Effector CD4-positive, alpha-beta T cell (primary cell): ENCODE measurements at regions not wholly inside any gene's neighbourhood (a gene's known extent, or its start where the extent isn't known, plus 50 kb on each side); places are given as distances from the start of the nearest gene placed in this dataset.
"Not testable (repeated sequence)": the region's sequence is repeated elsewhere in the genome, so short reads cannot be mapped to it uniquely, and the experiment has no call there.

Experiments
- DNase-seq: peaks from one replicate; pipeline ENCODE4 v3.0.0-alpha.2; 2020

DNA sequence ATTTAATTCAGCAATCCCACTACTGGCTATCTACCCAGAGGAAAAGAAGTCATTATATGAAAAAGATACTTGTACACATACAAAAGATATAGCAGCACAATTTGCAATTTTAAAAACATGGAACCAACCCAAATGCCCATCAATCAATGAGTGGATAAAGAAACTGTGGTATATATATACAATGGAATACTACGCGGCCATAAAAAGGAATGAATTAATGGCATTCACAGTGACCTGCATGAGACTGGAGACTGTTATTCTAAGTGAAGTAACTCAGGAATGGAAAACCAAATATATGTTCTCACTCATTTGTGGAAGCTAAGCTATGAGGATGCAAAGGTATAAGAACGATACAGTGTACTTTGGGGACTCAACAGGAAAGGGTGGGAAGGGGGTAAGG is 102.8 kb upstream of the KCNMA1 start:
- DNase-seq = not testable (repeated sequence)

DNA sequence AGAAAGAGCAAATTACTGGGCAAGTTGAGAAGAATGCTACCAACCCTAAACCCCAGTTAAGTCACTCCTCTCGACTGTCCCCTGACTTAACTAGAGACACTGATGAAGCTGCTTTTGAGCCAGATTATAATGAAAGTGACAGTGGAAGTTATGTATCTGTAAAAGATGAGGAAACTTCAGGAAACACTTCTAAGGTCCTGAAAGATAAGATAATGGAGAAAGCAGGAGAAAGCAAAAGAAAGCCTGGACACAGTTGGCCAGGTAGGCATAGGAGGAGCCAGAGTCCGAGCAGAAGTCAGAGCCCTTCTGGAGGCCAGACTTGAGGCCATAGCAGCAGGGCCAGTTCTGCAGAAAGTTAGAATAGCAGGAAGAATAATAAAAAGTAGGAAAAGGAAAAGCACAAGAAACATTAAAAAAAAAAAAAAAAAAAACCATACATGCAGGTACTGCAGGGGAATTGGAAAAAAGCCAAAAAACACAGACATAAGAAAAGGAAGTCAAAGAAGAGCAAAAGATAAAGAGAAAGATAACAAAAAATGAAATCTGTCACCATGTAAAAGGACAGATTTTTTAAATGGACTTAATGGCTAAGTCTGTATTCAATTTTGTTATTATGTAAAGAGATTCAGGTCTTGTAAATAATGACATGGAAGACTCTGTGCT is 101.0 kb upstream of the KCNMA1 start:
- DNase-seq = no peak

DNA sequence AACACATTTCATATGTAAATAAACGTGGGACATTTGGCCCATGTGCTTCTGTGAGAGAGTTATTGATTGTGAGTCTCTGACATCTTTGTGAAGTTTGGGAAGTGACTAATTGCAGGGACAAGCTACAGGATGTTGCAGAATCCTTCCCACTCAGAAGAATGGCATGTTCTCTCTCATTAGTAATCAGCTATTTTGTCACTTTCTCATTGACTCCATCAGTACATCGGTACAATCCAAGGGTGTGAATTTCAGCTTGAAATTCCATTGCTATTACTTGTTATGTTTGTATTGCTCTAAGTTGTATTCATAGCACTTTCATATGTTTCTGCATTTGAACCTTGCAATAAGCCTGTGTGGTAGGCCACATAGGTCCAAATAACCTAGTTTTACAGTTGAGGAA is 100.0 kb upstream of the KCNMA1 start:
- no peak for DNase-seq

DNA sequence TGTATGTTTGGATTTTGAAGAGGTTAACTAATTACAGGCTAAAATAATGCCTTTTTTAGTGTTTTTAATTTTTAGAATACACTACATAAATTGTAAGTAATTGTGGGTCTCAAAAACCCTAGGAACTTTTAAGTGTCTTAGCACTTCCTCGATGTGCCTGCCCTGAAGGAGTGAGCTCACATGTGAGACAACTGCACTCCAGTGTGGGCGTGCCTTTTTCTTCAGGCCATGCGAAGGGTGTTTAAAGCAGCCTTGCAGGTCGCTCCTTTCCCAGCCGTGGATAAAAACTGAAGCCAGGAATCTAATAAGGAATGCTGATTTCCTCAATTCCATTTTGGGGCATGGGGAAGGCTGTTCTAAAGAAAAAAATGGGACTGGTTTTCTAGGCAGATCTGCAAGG is 97.5 kb upstream of the KCNMA1 start:
- DNase-seq = not testable (repeated sequence)

DNA sequence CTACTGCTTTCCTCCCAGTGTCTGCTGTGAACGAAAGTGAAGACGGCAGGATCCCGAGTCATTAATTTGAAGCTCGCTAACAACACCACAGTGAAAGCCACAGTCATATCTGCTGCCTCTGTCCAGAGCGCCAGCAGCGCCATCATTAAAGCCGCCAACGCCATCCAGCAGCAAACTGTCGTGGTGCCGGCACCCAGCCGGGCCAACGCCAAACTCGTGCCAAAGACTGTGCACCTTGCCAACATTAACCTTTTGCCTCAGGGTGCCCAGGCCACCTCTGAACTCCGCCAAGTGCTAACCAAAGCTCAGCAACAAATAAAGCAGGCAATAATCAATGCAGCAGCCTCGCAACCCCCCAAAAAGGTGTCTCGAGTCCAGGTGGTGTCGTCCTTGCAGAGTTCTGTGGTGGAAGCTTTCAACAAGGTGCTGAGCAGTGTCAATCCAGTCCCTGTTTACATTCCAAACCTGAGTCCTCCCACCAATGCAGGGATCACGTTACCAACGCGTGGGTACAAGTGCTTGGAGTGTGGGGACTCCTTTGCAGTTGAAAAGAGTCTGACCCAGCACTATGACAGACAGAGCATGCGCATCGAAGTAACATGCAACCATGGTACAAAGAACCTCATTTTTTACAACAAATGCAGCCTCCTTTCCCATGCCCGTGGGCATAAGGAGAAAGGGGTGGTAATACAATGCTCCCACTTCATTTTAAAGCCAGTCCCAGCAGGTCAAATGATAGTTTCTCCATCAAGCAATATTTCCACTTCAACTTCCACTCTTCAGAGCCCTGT is 94.8 kb upstream of the KCNMA1 start:
- no peak for DNase-seq

DNA sequence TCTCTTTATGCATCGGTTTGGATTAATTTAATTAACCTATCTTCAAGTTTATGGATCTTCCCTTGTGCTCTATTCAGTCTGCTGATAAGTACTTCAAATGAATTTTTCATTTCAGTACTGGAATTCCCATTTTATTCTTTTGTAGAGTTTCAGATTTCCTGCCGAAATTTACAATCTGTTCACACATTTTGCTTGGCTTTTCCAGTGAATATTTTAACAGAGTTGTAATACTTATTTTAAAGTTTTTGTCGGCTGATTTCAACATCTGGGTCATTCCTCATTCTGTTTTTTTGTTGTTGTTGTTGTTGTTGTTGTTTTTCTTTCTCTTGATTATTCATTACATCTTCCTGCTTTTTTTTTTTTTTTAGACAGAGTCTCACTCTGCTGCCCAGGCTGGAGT is 89.9 kb upstream of the KCNMA1 start:
- DNase-seq = no peak

DNA sequence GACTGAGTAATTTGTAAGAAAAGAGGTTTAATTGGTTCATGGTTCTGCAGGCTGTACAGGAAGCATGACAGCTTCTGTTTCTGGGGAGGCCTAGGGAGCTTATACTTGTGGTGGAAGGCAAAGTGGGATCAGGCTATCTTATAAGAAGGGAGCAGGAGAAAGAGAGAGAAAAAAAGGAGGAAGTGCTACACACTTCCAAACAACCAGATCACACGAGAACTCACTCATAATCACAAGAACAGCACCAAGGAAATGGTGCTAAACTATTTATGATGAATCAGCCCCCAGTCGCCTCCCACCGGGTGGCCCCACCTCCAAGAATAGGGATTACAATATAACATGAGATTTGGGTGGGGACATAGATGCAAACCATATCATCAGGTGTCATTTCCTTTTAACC is 89.1 kb upstream of the KCNMA1 start:
- no peak for DNase-seq

DNA sequence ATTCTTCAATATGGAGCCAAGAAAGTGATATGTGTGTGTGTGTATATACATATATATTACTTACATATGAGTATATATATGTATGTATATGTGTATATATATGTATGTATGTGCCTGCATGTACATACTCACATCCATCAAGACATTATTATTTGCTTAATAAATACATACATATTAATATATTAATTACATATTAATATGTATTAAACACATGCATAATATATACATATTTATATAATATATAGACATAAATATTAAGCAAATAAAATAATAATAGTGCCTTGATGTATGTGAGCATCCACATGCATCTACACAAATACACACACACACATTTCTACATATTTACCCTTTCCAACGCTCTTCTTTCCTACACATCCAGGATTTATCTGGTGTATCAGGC is 88.7 kb upstream of the KCNMA1 start:
- DNase-seq = no peak

DNA sequence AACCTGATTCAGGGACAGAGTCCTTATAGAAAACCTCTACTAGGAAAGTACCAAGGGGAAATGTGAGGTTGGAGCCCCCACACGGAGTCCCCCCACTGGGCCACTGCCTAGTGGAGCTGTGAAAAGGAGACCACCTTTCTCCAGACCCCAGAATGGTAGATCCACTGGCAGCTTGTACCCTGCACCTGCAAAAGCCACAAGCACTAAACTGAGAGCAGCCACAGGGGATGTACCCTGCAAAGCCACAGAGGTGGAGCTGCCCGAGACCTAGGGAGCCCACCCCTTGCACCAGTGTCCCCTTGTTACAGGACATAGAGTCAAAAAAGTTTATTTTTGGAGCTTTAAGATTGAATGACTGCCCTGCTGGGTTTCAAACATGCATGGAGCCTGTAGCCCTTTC is 87.2 kb upstream of the KCNMA1 start:
- DNase-seq = no peak

DNA sequence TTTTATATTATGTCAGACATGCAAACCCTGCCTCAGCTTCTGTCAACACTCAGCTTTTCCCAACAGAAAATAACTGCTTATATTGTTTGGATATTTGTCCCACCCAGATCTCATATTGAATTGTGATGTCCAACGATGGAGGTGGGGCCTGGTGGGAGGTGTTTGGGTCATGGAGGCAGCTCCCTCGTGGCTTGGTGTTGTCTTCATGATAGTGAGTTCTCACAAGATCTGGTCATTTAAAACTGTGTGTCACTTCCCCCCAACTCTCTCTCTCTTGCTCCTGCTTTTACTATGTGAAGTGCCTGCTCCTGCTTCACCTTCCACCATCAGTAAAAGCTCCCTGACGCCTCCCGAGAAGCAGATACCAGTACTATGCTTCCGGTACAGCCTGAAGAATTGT is 85.8 kb upstream of the KCNMA1 start:
- DNase-seq = no peak

DNA sequence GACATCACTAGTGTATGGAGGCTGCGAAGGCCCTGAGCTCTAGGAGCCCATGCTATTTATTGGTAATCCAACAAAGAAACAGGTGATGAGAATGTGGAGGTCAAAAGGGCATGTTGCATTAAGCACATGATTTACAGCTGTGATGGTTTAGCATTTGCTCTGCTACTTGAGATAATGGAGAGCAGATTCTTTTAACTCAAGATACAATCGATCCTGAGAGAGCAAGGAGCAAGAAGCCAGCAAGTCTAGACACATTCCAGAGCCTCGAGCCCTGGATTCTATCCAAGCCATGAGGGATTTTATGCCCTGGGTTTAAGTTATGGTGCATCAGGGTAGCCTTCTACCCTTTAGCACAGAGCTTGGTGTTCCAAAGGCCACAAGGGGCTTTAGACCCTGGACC is 85.3 kb upstream of the KCNMA1 start:
- not testable (repeated sequence) for DNase-seq

DNA sequence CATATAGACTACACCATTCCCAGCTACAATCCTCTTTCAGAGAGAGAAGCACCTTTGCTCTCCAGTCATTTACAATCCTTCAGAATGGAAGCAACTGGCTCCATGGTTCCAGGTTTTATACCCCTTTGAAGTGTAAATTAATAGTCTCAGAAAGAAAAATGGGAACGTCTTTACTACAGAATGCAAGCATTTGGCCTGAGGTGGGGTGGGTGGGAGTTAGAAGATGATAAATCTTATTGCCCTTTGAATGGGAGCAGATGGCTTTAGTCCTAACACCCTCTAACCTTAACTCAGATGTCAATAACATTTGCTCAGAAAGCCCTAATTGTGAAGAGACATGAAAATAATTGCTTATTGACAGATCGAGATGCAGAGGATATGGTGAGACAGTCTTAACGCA is 84.2 kb upstream of the KCNMA1 start:
- no peak for DNase-seq

DNA sequence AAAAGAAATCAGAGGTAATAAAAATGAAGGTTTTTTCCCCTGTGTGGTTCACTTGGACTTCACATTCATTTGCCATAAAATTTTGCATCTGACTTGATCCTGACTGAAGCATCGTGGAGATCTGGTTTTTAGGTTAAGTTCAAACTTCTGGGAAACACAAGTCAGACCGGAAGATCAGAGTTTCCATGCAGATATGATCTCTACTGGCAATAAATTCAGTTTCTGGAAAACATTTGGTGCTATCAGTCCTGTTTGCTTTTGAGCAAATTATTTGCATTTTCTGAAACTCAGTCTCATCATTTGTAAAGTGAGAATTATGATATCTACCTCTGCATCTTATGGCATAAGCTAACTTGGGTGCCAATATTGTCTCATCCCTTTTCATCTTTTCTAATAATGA is 81.3 kb upstream of the KCNMA1 start:
- no peak for DNase-seq

DNA sequence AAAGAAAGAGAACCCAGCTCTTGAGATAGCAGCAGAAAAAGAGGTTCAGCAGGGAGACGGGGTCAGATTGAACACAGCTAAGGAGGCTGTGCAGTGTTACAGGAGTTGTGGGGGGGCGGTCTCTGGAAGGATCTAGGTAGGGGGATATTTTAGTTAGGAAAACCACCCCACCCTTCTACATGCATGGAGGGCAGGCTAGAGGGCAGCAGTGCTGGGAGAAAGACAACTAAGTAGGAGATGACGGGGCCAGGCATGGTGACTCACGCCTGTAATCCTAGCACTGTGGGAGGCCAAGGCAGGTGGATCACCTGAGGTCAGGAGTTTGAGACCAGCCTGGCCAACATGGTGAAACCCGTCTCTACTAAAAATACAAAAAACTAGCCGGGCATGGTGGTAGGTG is 80.7 kb upstream of the KCNMA1 start:
- not testable (repeated sequence) for DNase-seq

DNA sequence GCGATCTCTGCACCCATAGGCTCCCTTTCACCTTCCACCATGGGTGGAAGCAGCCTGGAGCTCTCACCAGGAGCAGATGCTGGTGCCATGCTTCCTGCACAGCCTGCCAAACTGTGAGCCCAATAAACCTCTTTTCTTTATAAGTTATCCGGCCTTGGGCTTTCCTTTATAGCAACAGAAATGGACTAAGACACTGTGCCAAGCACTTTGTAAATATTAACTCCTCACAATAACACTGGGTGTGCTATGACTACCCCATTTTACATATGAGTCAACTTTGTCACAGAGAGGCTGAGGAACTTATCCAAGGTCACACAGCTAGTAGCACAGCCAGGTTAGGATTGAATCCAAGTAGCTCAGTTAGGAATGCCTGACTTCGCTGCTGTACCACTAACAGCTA is 79.7 kb upstream of the KCNMA1 start:
- DNase-seq = no peak

DNA sequence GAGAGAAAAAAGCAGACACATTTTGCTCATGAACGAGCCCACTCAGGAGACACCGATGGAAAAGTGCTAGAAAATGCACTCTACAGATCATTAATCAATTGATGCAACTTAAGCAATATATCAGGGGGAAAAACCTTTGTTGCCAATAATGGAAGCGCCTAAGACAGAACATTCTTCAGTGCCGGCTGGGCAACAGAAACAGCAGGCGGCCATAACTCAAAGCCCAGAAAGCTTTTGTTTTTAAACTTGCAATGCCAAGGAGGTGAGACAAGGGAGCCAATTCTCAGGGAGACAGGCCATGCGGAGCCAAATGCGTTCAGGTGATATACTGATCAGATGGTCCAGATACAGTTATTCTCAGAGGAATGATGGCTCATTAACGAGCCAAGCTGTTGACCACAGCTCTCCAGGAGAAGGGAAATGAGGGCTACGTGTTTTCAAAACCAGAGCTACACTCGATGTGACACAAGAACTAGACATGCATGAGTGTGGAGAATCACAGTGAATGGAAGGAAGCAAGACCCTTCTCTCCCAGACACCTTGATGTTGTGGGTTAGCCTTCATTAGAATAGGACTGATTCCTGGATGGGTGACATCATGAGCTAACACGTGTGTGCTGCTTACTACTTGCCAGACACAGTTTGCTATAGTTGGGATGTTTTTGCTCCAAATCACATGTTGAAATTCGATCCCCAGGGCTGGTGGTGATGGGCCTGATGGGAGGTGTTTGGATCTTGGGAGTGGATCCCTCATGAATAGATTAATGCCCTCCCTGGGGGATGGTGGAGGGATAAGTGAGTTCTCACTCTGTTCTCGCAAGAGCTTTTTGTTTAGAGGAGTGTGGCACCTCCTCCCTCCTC is 79.1 kb upstream of the KCNMA1 start:
- no peak for DNase-seq

DNA sequence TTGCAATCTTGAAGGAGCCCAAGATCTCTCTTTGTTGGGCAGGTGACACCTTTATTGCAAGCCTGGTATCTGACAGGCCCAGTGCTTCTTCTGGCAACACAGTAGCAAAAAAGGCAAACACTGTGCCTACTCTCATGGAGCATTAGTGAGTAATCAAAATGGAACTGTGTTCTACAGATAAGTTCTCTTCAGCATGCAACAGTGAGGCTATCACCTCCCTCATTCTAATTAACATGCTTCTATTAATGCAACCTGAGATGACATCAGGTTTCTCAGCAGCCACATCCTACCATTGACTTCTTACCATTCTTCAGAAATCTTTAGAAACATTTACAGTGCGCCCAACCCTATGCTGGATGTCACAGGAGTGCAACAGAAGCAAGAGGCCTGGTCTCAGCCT is 77.9 kb upstream of the KCNMA1 start:
- no peak for DNase-seq

DNA sequence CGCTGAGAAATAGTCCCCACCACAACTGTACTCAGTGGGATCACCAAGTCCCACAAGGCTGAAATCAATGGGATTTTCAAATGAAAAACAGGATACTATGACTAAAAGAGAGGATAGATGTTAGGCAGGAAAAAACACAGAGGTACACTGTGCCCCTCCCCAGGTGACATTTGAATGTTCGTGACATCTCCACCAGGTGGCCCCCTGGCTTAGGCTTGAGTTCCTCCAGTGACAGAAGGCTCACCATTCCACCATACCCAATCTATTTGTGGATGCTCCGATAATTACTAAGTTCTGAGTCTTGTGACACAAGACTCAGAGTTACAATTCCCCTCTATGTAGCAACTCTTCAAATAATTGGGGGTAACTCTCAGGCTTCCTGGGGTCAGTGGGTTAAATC is 77.5 kb upstream of the KCNMA1 start:
- DNase-seq = no peak

DNA sequence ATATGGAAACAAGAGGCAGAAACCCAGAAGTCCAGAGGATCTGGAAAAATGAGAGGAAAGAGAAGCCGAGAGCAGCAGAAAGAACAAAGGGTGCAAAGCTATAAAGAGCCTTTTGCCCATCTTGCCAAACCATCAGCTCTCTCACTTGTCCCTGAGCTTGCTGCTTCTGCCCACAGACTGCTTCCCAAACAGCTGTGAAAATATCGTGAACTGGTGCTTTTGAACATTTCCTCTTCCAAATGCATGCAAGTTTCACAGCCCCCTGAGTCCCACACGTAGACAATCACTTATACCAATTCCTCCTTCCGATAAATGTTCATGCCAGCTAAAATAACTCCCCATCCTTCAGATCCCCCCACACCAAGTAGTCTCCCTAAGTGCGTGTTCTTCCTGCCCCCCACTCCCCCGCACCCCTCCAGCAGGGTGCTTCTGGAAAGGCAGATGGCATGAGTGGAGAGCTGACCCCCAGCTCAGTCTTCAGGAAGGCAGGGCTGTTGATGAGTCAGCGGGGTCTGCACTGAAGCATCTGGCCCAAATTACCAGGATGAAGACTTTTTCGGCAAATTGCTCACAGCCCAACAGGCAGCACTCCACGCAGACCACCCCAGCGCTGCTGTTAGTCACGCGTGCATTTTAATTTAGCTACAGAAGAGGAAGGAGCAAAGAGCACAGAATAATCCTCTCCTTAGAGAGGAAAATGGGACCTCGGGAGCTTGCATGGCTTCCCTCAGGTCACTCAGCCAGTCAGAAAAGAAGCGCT is 76.1 kb upstream of the KCNMA1 start:
- no peak for DNase-seq

DNA sequence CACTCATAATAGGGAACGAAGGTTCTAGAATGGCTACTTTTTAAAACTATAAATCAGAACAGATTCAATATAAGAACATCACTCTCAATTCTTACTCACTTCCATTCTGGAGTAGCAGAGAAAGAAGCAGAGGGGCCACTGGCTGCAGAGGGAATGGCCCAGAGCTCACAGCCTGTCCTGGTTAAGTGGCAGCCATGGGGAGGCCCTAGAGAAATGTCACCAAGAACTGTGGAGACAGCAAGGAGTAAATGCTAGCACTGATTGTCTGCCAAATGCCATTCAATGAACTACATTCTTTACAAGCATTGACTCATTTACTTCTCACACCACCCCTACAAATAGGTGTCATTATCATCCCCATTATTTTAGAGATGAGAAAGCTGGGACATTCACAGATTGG is 74.6 kb upstream of the KCNMA1 start:
- DNase-seq = no peak

DNA sequence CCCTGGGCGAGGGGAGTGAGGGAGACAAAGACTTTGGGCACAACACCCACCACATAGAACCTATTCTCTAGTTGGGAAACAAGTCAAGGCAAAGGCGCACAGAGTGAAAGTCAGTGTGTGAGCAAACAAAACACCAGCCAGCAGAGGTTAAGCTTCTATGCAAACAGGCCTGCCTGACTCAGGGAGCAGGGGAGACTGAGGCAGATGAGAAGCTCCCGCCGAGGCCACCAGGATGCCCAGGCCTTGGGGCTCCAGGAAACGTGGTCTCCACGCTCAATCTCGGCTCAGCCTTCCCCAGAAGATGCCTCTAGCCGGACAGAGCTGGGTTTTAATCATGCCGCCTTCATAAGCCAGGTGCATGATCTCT is 74.1 kb upstream of the KCNMA1 start:
- DNase-seq = no peak

DNA sequence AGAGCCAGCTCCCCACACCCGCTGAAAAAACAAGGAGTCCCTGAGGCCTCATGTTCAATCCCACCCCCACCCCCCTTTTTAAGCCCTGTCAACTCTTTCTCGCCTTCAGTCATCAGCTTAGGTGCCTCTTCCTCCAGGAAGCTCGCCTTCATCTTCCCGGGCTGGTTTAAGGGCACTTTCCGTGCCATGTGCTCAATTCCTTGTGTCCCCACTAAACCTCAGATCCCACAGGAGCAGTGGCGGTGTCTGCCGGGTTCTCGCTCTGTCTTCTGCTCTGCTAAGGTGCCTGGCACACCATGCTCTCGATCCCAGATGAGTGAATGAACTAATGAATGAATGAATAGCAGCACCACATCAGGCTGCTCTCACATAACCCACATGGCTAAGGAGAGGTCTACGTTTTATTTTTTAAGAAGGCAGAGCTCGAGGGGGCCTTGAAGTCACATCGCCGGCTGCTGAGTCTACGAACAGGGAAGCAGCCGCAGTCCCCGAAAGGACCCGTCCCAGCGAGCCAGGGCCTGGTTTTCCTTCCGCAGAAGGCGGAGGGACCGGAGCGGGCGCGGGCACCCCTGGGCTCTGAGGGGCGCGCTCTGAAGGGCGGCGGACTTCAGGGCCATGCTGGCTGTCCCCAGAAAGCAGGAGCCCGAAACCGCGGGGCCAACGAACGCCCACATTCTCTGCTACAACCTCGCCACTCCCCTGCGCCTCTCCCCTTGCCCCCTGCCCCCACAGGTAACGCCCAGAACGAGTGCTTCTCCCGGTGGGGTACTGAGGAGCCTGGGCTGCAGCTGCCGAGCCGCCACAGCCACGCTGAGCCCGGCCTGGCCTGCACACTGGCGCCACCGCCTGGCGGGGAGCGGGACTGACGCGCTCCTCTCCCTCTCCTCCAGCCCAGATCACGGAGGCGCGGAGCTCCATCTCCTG is 73.4 kb upstream of the KCNMA1 start:
- peak; percentile 48 for DNase-seq
